Liver (tissue), 8 donors: ENCODE measurements at regions not wholly inside any gene's neighbourhood (a gene's known extent, or its start where the extent isn't known, plus 50 kb on each side); places are given as distances from the start of the nearest gene placed in this dataset.

Source experiments
- DNase-seq: peaks from one replicate; pipeline ENCODE4 v3.0.0-alpha.2; 2017; ENCODE audit warnings: low spot score
- H3K27ac ChIP-seq, 2 donors: one replicate each; pipeline ENCODE4 v1.7.0; 2013; ENCODE audit warnings: inconsistent platforms in 2 of 2, low read length in 2 of 2, control low read depth in 1 of 2, low read depth in 1 of 2, mild to moderate bottlenecking in 1 of 2
- H3K27me3 ChIP-seq, 4 donors: one replicate each; pipeline versions ENCODE4 v1.6.1 to v1.7.0; 2013; ENCODE audit warnings: low read length in 3 of 4, inconsistent platforms in 1 of 4, mild to moderate bottlenecking in 1 of 4, moderate library complexity in 1 of 4; ENCODE audit not compliant: control insufficient read depth in 4 of 4, insufficient read depth in 4 of 4
- H3K36me3 ChIP-seq, 4 donors: one replicate each; pipeline versions ENCODE4 v1.6.1 to v1.7.0; 2013; ENCODE audit warnings: low read length in 3 of 4, mild to moderate bottlenecking in 3 of 4, low read depth in 1 of 4, moderate library complexity in 1 of 4; ENCODE audit not compliant: control insufficient read depth in 4 of 4, insufficient read depth in 3 of 4
- H3K4me1 ChIP-seq, 4 donors: one replicate each; pipeline versions ENCODE4 v1.6.1 to v1.7.0; 2013; ENCODE audit warnings: low read length in 3 of 4, mild to moderate bottlenecking in 3 of 4, moderate library complexity in 1 of 4; ENCODE audit not compliant: control insufficient read depth in 4 of 4, insufficient read depth in 4 of 4
- H3K4me3 ChIP-seq, 3 donors: one replicate each; pipeline versions ENCODE4 v1.6.1 to v1.7.0; 2013; ENCODE audit warnings: low read length in 3 of 3, control low read depth in 1 of 3, low read depth in 1 of 3, mild to moderate bottlenecking in 1 of 3
- H3K9ac ChIP-seq, 2 donors: one replicate each; pipeline ENCODE4 v1.7.0; 2013; ENCODE audit warnings: low read length in 2 of 2, mild to moderate bottlenecking in 2 of 2, moderate library complexity in 2 of 2, control low read depth in 1 of 2, low read depth in 1 of 2
- H3K9me3 ChIP-seq, 4 donors: one replicate each; pipeline versions ENCODE4 v1.6.1 to v1.7.0; 2013; ENCODE audit warnings: low read length in 3 of 4; ENCODE audit not compliant: control insufficient read depth in 4 of 4
- ATF3 ChIP-seq: IDR thresholded peaks from 2 replicates; pipeline ENCODE4 v1.6.1; 2016; ENCODE audit warnings: antibody characterized with exemption
- CTCF ChIP-seq: fragments of 150-350 bp; IDR thresholded peaks from 2 replicates; pipeline ENCODE4 v1.5.1; 2017; ENCODE audit warnings: improper control_type of control experiment, low read depth, low read length; ENCODE audit not compliant: missing input control
- FOXA1 ChIP-seq: IDR thresholded peaks from 2 replicates; pipeline ENCODE4 v1.6.1; 2016; ENCODE audit warnings: antibody characterized with exemption
- FOXA2 ChIP-seq: IDR thresholded peaks from 2 replicates; pipeline ENCODE4 v1.6.1; 2016; ENCODE audit warnings: antibody characterized with exemption
- HNF4G ChIP-seq: IDR thresholded peaks from 2 replicates; pipeline ENCODE4 v1.6.1; 2016; ENCODE audit warnings: antibody characterized with exemption
- JUND ChIP-seq, 2 donors: IDR thresholded peaks; 2 replicates each; pipeline ENCODE4 v1.6.1; 2016; ENCODE audit warnings: antibody characterized with exemption in 2 of 2
- MAX ChIP-seq: IDR thresholded peaks from 2 replicates; pipeline ENCODE4 v1.6.1; 2016; ENCODE audit warnings: antibody characterized with exemption
- NR2F2 ChIP-seq: IDR thresholded peaks from 2 replicates; pipeline ENCODE4 v1.6.1; 2016; ENCODE audit warnings: antibody characterized with exemption
- RAD21 ChIP-seq, 2 donors: IDR thresholded peaks; 2 replicates each; pipeline ENCODE4 v1.6.1; 2016; ENCODE audit warnings: antibody characterized with exemption in 2 of 2, mild to moderate bottlenecking in 2 of 2
- SP1 ChIP-seq: IDR thresholded peaks from 2 replicates; pipeline ENCODE4 v1.6.1; 2018; ENCODE audit warnings: antibody characterized with exemption, mild to moderate bottlenecking
- YY1 ChIP-seq: IDR thresholded peaks from 2 replicates; pipeline ENCODE4 v1.6.1; 2016; ENCODE audit warnings: antibody characterized with exemption, mild to moderate bottlenecking
- WGBS: extraction: QIAGEN DNeasy Blood & Tissue Kit; methylation state at CpG from one replicate; pipeline ENCODE4 v1.1.7; 2013; 5-methylcytosine and 5-hydroxymethylcytosine counted together
- TF ChIP-seq, protein P1 (sequence below): IDR thresholded peaks from 2 replicates; pipeline ENCODE4 v1.6.1; 2016; ENCODE audit warnings: antibody characterized with exemption, mild to moderate bottlenecking
- donor health status: healthy.
- donor health status: healthy.
- donor health status: healthy.
- donor health status: healthy.
- donor health status: healthy.

- H3K27ac ChIP-seq, result no peak overlapping the region
- H3K9me3 ChIP-seq, result peaks cover 0 to 20% (median 7%) of the 10 kb centered on the region in 4 donors
- no peak for TF ChIP-seq NR2F2
- TF ChIP-seq SP1, result no peak
- TF ChIP-seq FOXA1, result no peak
- no peak for TF ChIP-seq RAD21 (IDR thresholded peaks at IDR 0.05)
- TF ChIP-seq MAX, result no peak
- TF ChIP-seq, protein P1, sequence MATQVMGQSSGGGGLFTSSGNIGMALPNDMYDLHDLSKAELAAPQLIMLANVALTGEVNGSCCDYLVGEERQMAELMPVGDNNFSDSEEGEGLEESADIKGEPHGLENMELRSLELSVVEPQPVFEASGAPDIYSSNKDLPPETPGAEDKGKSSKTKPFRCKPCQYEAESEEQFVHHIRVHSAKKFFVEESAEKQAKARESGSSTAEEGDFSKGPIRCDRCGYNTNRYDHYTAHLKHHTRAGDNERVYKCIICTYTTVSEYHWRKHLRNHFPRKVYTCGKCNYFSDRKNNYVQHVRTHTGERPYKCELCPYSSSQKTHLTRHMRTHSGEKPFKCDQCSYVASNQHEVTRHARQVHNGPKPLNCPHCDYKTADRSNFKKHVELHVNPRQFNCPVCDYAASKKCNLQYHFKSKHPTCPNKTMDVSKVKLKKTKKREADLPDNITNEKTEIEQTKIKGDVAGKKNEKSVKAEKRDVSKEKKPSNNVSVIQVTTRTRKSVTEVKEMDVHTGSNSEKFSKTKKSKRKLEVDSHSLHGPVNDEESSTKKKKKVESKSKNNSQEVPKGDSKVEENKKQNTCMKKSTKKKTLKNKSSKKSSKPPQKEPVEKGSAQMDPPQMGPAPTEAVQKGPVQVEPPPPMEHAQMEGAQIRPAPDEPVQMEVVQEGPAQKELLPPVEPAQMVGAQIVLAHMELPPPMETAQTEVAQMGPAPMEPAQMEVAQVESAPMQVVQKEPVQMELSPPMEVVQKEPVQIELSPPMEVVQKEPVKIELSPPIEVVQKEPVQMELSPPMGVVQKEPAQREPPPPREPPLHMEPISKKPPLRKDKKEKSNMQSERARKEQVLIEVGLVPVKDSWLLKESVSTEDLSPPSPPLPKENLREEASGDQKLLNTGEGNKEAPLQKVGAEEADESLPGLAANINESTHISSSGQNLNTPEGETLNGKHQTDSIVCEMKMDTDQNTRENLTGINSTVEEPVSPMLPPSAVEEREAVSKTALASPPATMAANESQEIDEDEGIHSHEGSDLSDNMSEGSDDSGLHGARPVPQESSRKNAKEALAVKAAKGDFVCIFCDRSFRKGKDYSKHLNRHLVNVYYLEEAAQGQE, result no peak
- no peak for TF ChIP-seq YY1
- TF ChIP-seq FOXA2, result no peak
- TF ChIP-seq CTCF, result no peak
- DNase-seq, result no peak
- H3K36me3 ChIP-seq, result no peaks in the 10 kb centered on the region
- no peaks in the 10 kb centered on the region for H3K27me3 ChIP-seq
- 77% methylated on average over 49 of the region's 49 CpGs for WGBS
- no peaks in the 10 kb centered on the region for H3K4me1 ChIP-seq
- no peak overlapping the region for H3K4me3 ChIP-seq
- H3K9ac ChIP-seq, result no peak overlapping the region
Observed at GRCh38 chr20:29299811-29300578, 1957.5 kb upstream of the DEFB115 start.

GRCh38 chr20:29300579-29301551 lies 1956.6 kb upstream of the DEFB115 start:
- WGBS, result 55% methylated on average over 88 of the region's 88 CpGs
- TF ChIP-seq, protein P1, result no peak
- TF ChIP-seq JUND (IDR thresholded peaks at IDR 0.05) (no peak), ATF3 (no peak), RAD21 (IDR thresholded peaks at IDR 0.05) (no peak), MAX (no peak), NR2F2 (no peak), HNF4G (no peak)
- Histone ChIP-seq H3K9ac (no peak overlapping the region), H3K4me1 (no peaks in the 10 kb centered on the region), H3K27ac (no peak overlapping the region), H3K36me3 (no peaks in the 10 kb centered on the region), H3K27me3 (no peaks in the 10 kb centered on the region), H3K4me3 (no peak overlapping the region), H3K9me3 (peaks cover 0 to 20% (median 7%) of the 10 kb centered on the region in 4 donors)
- DNase-seq, result no peak
